ENCODE measurements at regions not wholly inside any gene's neighbourhood (a gene's known extent, or its start where the extent isn't known, plus 50 kb on each side); places are given as distances from the start of the nearest gene placed in this dataset.

DNA sequence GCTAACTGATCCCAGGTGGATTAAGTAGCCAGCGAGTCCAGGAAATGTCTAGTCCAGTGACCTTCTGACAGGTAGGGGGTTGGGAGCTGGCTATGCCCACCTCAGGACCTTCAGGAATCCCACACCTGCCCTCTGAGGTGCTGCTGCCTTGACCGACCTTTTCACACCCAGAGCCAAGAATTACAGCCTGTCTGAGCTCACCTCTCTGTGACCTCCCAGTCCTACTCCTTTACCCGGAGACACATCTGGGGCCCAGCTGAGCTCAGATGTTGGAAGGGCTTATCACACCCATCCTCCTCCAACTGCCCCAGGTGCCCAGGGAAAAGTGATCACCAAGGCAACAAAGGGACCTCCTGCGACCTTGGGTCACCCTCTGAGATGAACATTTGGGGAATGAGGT lies 413.3 kb upstream of the TNP1 start:
- no peak for DNase-seq

DNA sequence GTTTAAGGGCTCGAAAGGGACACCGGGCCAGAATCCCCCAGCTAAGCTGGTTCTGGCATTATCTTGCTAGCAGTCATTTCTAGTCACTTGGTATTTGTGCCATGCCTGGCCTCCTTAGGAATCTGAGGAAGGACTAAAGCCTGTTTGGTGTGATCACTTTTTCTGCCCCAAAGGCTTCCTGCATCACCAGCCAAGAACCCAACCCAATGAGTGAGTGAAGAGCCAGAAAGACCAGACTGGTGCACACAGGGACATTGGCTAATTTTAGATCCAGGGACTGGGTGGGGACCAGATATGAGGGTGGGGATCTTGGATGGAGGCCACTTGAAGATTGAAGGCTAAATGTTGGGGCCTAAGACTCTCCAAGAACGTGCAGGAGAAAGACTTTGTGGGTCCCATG lies 411.9 kb upstream of the TNP1 start:
- TF ChIP-seq, protein P1, sequence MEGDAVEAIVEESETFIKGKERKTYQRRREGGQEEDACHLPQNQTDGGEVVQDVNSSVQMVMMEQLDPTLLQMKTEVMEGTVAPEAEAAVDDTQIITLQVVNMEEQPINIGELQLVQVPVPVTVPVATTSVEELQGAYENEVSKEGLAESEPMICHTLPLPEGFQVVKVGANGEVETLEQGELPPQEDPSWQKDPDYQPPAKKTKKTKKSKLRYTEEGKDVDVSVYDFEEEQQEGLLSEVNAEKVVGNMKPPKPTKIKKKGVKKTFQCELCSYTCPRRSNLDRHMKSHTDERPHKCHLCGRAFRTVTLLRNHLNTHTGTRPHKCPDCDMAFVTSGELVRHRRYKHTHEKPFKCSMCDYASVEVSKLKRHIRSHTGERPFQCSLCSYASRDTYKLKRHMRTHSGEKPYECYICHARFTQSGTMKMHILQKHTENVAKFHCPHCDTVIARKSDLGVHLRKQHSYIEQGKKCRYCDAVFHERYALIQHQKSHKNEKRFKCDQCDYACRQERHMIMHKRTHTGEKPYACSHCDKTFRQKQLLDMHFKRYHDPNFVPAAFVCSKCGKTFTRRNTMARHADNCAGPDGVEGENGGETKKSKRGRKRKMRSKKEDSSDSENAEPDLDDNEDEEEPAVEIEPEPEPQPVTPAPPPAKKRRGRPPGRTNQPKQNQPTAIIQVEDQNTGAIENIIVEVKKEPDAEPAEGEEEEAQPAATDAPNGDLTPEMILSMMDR (IDR thresholded peaks at IDR 0.05; ENCODE audit: low read depth, low read length, missing control alignments) = no peak
- no peaks in the 10 kb centered on the region for H3K27me3 ChIP-seq (replicated peaks)
- no peak for DNase-seq
- no peak overlapping the region for H3K4me3 ChIP-seq (ENCODE audit: low read depth, low read length)
- no peak overlapping the region for H3K27ac ChIP-seq
- no peaks in the 10 kb centered on the region for H3K36me3 ChIP-seq (replicated peaks)
- in situ Hi-C loops (cut with HindIII; ENCODE audit: low pct_ligation_motif_present, low sequenced_read_pairs) = no loop called here

More for the DNA sequence above, 413.3 kb upstream of the TNP1 start:
- H3K4me3 ChIP-seq (ENCODE audit: low read depth, low read length) = no peak overlapping the region
- TF ChIP-seq, protein P1 (IDR thresholded peaks at IDR 0.05; ENCODE audit: low read depth, low read length, missing control alignments) = no peak
- no peaks in the 10 kb centered on the region for H3K27me3 ChIP-seq (replicated peaks)
- in situ Hi-C loops (cut with HindIII; ENCODE audit: low pct_ligation_motif_present, low sequenced_read_pairs) = no loop called here
- no peaks in the 10 kb centered on the region for H3K36me3 ChIP-seq (replicated peaks)
- H3K27ac ChIP-seq = no peak overlapping the region

DNA sequence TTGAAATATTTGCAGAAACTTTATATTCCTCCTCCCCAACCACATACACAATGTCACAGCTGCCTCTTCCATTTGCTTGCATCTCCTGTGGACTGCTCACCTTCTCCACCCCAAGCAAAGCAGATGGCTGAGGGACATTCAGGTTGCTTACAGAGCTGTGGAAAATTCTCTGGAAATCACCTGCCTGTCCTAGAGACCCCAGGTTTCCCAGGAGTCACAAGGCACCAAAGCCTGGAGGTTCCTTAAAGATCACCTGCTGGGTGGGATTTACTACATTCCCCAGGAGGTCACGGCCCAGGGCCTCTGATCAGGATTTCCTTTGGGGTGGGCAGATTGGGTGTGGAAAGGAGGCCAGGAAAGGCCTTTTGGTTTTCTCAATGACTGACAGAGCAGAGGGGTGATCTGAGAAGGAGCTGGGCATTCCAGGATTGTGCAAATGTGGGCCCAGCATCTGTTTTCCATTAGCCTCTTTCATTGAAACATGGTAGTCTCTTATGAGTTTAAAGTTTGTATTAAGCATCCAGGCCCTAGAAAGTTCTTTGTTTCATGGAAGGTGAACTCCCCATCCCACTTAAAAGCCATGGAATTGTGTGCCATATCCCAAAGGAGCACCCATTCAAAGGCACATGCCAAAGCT lies 410.7 kb upstream of the TNP1 start:
- TF ChIP-seq, protein P1 (IDR thresholded peaks at IDR 0.05; ENCODE audit: low read depth, low read length, missing control alignments) = no peak
- DNase-seq = no peak
- in situ Hi-C loops (cut with HindIII; ENCODE audit: low pct_ligation_motif_present, low sequenced_read_pairs) = no loop called here
- no peaks in the 10 kb centered on the region for H3K36me3 ChIP-seq (replicated peaks)
- H3K27ac ChIP-seq = no peak overlapping the region
- no peaks in the 10 kb centered on the region for H3K27me3 ChIP-seq (replicated peaks)
- H3K4me3 ChIP-seq (ENCODE audit: low read depth, low read length) = no peak overlapping the region

DNA sequence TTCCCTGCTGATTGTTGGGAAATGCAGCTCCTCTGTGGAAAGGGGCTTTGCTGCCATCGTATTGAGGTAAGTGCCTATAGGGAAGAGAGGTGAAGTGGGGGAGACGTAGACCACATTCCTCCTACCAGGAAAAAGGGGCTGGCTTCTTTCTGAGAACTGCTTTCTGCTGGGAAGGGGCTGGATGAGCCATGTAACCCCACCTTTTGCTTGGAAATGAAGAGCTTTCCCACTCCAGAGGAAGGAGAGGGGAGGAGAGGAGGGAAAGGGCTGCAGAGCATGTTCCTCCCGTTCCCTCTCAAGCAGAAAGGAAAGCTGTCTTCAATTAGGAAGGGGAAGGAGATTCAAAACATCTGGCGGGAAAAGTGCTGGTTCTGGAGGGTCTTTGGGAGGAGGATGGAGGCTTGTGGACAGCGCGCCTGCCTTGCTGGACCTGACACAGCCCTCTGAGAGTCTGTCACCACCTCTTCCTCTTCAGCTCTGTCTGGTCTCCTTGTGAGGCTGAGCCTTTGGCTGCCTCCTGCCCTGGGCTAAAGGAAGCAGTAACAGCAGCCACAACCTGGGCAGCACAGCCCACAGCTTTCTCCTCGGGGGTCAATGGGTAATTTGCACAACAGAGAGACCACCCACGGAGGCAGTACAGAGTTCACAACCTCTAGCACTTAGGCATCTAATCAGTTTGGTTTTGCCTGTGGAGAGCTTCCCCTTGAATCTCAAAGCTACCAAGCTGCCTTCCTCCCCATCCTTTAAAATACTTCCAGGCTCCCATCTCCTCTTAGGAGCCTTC lies 410.0 kb upstream of the TNP1 start:
- H3K4me3 ChIP-seq (ENCODE audit: low read depth, low read length) = no peak overlapping the region
- DNase-seq = no peak
- in situ Hi-C loops (cut with HindIII; ENCODE audit: low pct_ligation_motif_present, low sequenced_read_pairs) = no loop called here
- TF ChIP-seq, protein P1 (IDR thresholded peaks at IDR 0.05; ENCODE audit: low read depth, low read length, missing control alignments) = no peak
- H3K36me3 ChIP-seq (replicated peaks) = no peaks in the 10 kb centered on the region
- no peak overlapping the region for H3K27ac ChIP-seq
- H3K27me3 ChIP-seq (replicated peaks) = no peaks in the 10 kb centered on the region

DNA sequence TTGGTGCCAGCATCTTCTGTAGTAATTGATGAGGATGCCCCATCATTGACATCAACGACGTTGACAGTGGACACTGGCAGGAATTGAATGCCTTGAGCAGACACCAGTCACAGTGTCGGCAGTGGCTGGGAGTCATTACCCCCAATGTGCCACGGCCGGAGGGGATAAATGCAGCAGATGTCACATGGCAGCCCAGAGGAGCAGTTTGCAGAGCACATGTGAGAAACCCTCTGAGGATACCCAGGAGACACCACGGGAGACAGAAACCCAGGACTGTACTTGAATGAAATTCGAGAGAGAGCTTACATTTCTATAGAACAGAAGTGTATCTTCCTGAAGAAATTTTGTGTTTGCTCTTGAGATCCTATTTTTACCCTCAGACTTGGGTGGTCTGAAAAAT lies 409.1 kb upstream of the TNP1 start:
- no peaks in the 10 kb centered on the region for H3K27me3 ChIP-seq (replicated peaks)
- in situ Hi-C loops (cut with HindIII; ENCODE audit: low pct_ligation_motif_present, low sequenced_read_pairs) = no loop called here
- no peaks in the 10 kb centered on the region for H3K36me3 ChIP-seq (replicated peaks)
- no peak for DNase-seq
- no peak overlapping the region for H3K4me3 ChIP-seq (ENCODE audit: low read depth, low read length)
- H3K27ac ChIP-seq = no peak overlapping the region
- TF ChIP-seq, protein P1 (IDR thresholded peaks at IDR 0.05; ENCODE audit: low read depth, low read length, missing control alignments) = no peak

All from brain microvascular endothelial cell (primary cell).